ENCODE measurements at regions not wholly inside any gene's neighbourhood (a gene's known extent, or its start where the extent isn't known, plus 50 kb on each side); places are given as distances from the start of the nearest gene placed in this dataset.

GRCh38 chr10:62719061-62719460, 85.5 kb upstream of the ADO start:
- ATAC-seq, result no peak

- no peak for ATAC-seq
Measured at GRCh38 chr10:62721687-62722086, 82.8 kb upstream of the ADO start.

- no peak for ATAC-seq
Measured at GRCh38 chr10:62723375-62723774, 81.1 kb upstream of the ADO start.

- no peak for ATAC-seq
Measured at GRCh38 chr10:62724465-62724864, 80.1 kb upstream of the ADO start.

GRCh38 chr10:62726142-62726541, 78.4 kb upstream of the ADO start:
- ATAC-seq, result peak; percentile 97 to 98

GRCh38 chr10:62726638-62727037, 77.9 kb upstream of the ADO start:
- ATAC-seq, result no peak

GRCh38 chr10:62727934-62728333, 76.6 kb upstream of the ADO start:
- ATAC-seq, result no peak

GRCh38 chr10:62728479-62728878, 76.0 kb upstream of the ADO start:
- ATAC-seq, result no peak

- ATAC-seq, result peak; percentile 96 to 97
Measured at GRCh38 chr10:62732841-62733653, 71.5 kb upstream of the ADO start.

GRCh38 chr10:62733654-62734293, 70.7 kb upstream of the ADO start:
- ATAC-seq, result peak in 1 of 2 donors; percentile 1

- ATAC-seq, result no peak
Measured at GRCh38 chr10:62734781-62735463, 69.6 kb upstream of the ADO start.

- no peak for ATAC-seq
Measured at GRCh38 chr10:62735464-62736167, 68.9 kb upstream of the ADO start.

- ATAC-seq, result no peak
Measured at GRCh38 chr10:62736168-62736546, 68.4 kb upstream of the ADO start.

- no peak for ATAC-seq
Measured at GRCh38 chr10:62738916-62739315, 65.6 kb upstream of the ADO start.

GRCh38 chr10:62740885-62741745, 63.4 kb upstream of the ADO start:
- no peak for ATAC-seq

GRCh38 chr10:62741996-62742395, 62.5 kb upstream of the ADO start:
- ATAC-seq, result no peak

- ATAC-seq, result no peak
Measured at GRCh38 chr10:62742536-62743061, 61.9 kb upstream of the ADO start.

- no peak for ATAC-seq
Measured at GRCh38 chr10:62744136-62744535, 60.4 kb upstream of the ADO start.

- ATAC-seq, result no peak
Measured at GRCh38 chr10:62745581-62745980, 58.9 kb upstream of the ADO start.

- ATAC-seq, result no peak
Measured at GRCh38 chr10:62746951-62747729, 57.4 kb upstream of the ADO start.

GRCh38 chr10:62748386-62748785, 56.1 kb upstream of the ADO start:
- ATAC-seq, result no peak

Measured in activated CD4-positive, CD25-positive, alpha-beta regulatory T cell treated with anti-CD3 and anti-CD28 coated beads, Interleukin-2, amount 50 U/mL, for 24 hours (primary cell).